GM12892 (cell line): ENCODE measurements at regions not wholly inside any gene's neighbourhood (a gene's known extent, or its start where the extent isn't known, plus 50 kb on each side); places are given as distances from the start of the nearest gene placed in this dataset.

Experiments
- POLR2A ChIP-seq: IDR thresholded peaks from 2 replicates; pipeline ENCODE4 v1.6.1; 2011; ENCODE audit warnings: low read depth, low read length, control low read depth
- POLR2AphosphoS5 ChIP-seq: IDR thresholded peaks from 2 replicates; pipeline ENCODE4 v1.6.1; 2011; ENCODE audit warnings: low read depth, low read length, control low read depth
- TAF1 ChIP-seq: IDR thresholded peaks from 2 replicates; pipeline ENCODE4 v1.6.1; 2011; ENCODE audit warnings: low read depth, mild to moderate bottlenecking, control low read depth, low read length, borderline replicate concordance

- TF ChIP-seq TAF1 (no peak), POLR2A (no peak), POLR2AphosphoS5 (no peak)
Observed at GRCh38 chr1:199550199-199551065, 477.1 kb upstream of the NR5A2 start.
